ENCODE measurements at regions not wholly inside any gene's neighbourhood (a gene's known extent, or its start where the extent isn't known, plus 50 kb on each side); places are given as distances from the start of the nearest gene placed in this dataset.

DNA sequence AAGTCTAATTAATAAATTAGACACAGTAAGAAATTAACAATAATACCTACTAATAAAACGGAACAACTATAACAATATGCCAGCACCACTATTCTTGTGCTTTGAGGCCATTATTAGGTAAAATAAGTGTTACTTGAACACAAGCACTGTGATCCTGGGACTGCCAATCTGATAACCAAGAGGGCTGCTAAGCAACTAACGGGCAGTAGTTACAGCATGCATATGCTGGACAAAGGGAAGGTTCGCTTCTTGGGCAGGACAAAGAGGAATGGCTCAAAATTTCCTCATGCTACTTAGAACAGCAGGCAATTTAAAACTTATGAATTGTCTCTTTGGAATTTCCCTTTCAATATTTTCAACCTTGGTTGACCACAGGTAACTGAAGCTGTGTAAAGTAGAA is 718.6 kb downstream of the SORCS3 start:
- H3K9me3 ChIP-seq, result no peaks in the 10 kb centered on the region
- DNase-seq (ENCODE audit: low read depth in 1 of 2, low spot score in 1 of 2) (no peak), FAIRE-seq (no peak), ATAC-seq (no peak)
- H3K4me3 ChIP-seq, result no peak overlapping the region
- WGBS (ENCODE audit: missing lambda C conversion rate), result 7% methylated on average over 3 of the region's 3 CpGs
- CTCF ChIA-PET, result no interaction called here
- H3K27ac ChIP-seq, result no peak overlapping the region
- POLR2A ChIA-PET, result no interaction called here
- H3K4me2 ChIP-seq, result no peak overlapping the region
- no peaks in the 10 kb centered on the region for H3K4me1 ChIP-seq
- TF ChIP-seq HOXB13 (CRISPR knock-in tag; IDR thresholded peaks at IDR 0.05; ENCODE audit: low read depth) (no peak), SMC3 (IDR thresholded peaks at IDR 0.05) (no peak), KDM1A (IDR thresholded peaks at IDR 0.05; ENCODE audit: low read depth) (no peak), HEYL (CRISPR knock-in tag; IDR thresholded peaks at IDR 0.05) (no peak), EHMT2 (IDR thresholded peaks at IDR 0.05; ENCODE audit: low read depth) (no peak), ZC3H11A (IDR thresholded peaks at IDR 0.05) (no peak), CHD2 (IDR thresholded peaks at IDR 0.05; ENCODE audit: low read length, partially characterized antibody) (no peak), MAZ (IDR thresholded peaks at IDR 0.05; ENCODE audit: borderline replicate concordance, low read depth, low read length) (no peak)
- TF ChIP-seq, protein P1, sequence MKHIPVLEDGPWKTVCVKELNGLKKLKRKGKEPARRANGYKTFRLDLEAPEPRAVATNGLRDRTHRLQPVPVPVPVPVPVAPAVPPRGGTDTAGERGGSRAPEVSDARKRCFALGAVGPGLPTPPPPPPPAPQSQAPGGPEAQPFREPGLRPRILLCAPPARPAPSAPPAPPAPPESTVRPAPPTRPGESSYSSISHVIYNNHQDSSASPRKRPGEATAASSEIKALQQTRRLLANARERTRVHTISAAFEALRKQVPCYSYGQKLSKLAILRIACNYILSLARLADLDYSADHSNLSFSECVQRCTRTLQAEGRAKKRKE (CRISPR knock-in tag; IDR thresholded peaks at IDR 0.05; ENCODE audit: low read depth), result no peak
- TF ChIP-seq, protein P2, sequence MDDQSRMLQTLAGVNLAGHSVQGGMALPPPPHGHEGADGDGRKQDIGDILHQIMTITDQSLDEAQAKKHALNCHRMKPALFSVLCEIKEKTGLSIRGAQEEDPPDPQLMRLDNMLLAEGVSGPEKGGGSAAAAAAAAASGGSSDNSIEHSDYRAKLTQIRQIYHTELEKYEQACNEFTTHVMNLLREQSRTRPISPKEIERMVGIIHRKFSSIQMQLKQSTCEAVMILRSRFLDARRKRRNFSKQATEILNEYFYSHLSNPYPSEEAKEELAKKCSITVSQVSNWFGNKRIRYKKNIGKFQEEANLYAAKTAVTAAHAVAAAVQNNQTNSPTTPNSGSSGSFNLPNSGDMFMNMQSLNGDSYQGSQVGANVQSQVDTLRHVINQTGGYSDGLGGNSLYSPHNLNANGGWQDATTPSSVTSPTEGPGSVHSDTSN (IDR thresholded peaks at IDR 0.05), result no peak

GRCh38 chr10:105358911-105359310 is 717.8 kb downstream of the SORCS3 start:
- CTCF ChIA-PET, result no interaction called here
- Histone ChIP-seq H3K9me3 (no peaks in the 10 kb centered on the region), H3K4me3 (no peak overlapping the region), H3K4me2 (no peak overlapping the region), H3K4me1 (no peaks in the 10 kb centered on the region), H3K27ac (no peak overlapping the region)
- DNase-seq (ENCODE audit: low read depth in 1 of 2, low spot score in 1 of 2), result no peak
- TF ChIP-seq RCOR1 (IDR thresholded peaks at IDR 0.05; ENCODE audit: low read depth, low read length), result no peak
- TF ChIP-seq KDM5A (IDR thresholded peaks at IDR 0.05), result no peak
- no peak for TF ChIP-seq POLR2AphosphoS2 (conservative IDR thresholded peaks at IDR 0.05; ENCODE audit: low read length)
- no peak for TF ChIP-seq CHD2 (IDR thresholded peaks at IDR 0.05; ENCODE audit: low read length, partially characterized antibody)
- TF ChIP-seq CHD4 (IDR thresholded peaks at IDR 0.05; ENCODE audit: borderline replicate concordance), result no peak
- no peak for TF ChIP-seq MYC (IDR thresholded peaks at IDR 0.05; ENCODE audit: borderline replicate concordance, low read length)
- WGBS (ENCODE audit: missing lambda C conversion rate), result 0% methylated on average over 2 of the region's 2 CpGs
- POLR2A ChIA-PET, result no interaction called here
- FAIRE-seq, result no peak
- ATAC-seq, result no peak

GRCh38 chr10:105356626-105357025 is 715.5 kb downstream of the SORCS3 start:
- 0% methylated on average over 2 of the region's 2 CpGs for WGBS (ENCODE audit: missing lambda C conversion rate)
- CTCF ChIA-PET, result no interaction called here
- ATAC-seq, result no peak

More at GRCh38 chr10:105356626-105357025, 715.5 kb downstream of the SORCS3 start:
- TF ChIP-seq ZNF302 (CRISPR knock-in tag; IDR thresholded peaks at IDR 0.05), result no peak
- no peak for TF ChIP-seq CHD2 (IDR thresholded peaks at IDR 0.05; ENCODE audit: low read length, partially characterized antibody)
- no peak for TF ChIP-seq EHMT2 (IDR thresholded peaks at IDR 0.05; ENCODE audit: low read depth)
- no peak for TF ChIP-seq HDAC2 (IDR thresholded peaks at IDR 0.05)
- TF ChIP-seq MAZ (IDR thresholded peaks at IDR 0.05; ENCODE audit: borderline replicate concordance, low read depth, low read length), result no peak
- no peak for TF ChIP-seq TP53 (CRISPR knock-in tag; IDR thresholded peaks at IDR 0.05)
- TF ChIP-seq MAX (IDR thresholded peaks at IDR 0.05), result no peak
- no peak for TF ChIP-seq RAD21 (conservative IDR thresholded peaks at IDR 0.05 in 1 of 2, IDR thresholded peaks at IDR 0.05 in 1 of 2)
- TF ChIP-seq MYC (IDR thresholded peaks at IDR 0.05; ENCODE audit: borderline replicate concordance, low read length), result no peak
- no peak for TF ChIP-seq SREBF2 (IDR thresholded peaks at IDR 0.05)
- no peak for TF ChIP-seq JUNB (IDR thresholded peaks at IDR 0.05)
- TF ChIP-seq, protein P3, sequence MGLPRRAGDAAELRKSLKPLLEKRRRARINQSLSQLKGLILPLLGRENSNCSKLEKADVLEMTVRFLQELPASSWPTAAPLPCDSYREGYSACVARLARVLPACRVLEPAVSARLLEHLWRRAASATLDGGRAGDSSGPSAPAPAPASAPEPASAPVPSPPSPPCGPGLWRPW (IDR thresholded peaks at IDR 0.05), result no peak
- no peak for TF ChIP-seq POLR2AphosphoS2 (conservative IDR thresholded peaks at IDR 0.05; ENCODE audit: low read length)
- no peak for TF ChIP-seq NFE2L2 (conservative IDR thresholded peaks at IDR 0.05; ENCODE audit: low read length)
- TF ChIP-seq, protein P4, sequence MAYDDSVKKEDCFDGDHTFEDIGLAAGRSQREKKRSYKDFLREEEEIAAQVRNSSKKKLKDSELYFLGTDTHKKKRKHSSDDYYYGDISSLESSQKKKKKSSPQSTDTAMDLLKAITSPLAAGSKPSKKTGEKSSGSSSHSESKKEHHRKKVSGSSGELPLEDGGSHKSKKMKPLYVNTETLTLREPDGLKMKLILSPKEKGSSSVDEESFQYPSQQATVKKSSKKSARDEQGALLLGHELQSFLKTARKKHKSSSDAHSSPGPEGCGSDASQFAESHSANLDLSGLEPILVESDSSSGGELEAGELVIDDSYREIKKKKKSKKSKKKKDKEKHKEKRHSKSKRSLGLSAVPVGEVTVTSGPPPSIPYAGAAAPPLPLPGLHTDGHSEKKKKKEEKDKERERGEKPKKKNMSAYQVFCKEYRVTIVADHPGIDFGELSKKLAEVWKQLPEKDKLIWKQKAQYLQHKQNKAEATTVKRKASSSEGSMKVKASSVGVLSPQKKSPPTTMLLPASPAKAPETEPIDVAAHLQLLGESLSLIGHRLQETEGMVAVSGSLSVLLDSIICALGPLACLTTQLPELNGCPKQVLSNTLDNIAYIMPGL (CRISPR knock-in tag; IDR thresholded peaks at IDR 0.05; ENCODE audit: borderline replicate concordance), result no peak
- TF ChIP-seq, protein P5, sequence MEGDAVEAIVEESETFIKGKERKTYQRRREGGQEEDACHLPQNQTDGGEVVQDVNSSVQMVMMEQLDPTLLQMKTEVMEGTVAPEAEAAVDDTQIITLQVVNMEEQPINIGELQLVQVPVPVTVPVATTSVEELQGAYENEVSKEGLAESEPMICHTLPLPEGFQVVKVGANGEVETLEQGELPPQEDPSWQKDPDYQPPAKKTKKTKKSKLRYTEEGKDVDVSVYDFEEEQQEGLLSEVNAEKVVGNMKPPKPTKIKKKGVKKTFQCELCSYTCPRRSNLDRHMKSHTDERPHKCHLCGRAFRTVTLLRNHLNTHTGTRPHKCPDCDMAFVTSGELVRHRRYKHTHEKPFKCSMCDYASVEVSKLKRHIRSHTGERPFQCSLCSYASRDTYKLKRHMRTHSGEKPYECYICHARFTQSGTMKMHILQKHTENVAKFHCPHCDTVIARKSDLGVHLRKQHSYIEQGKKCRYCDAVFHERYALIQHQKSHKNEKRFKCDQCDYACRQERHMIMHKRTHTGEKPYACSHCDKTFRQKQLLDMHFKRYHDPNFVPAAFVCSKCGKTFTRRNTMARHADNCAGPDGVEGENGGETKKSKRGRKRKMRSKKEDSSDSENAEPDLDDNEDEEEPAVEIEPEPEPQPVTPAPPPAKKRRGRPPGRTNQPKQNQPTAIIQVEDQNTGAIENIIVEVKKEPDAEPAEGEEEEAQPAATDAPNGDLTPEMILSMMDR (IDR thresholded peaks at IDR 0.05), result no peak
- Histone ChIP-seq H3K4me1 (no peaks in the 10 kb centered on the region), H3K4me2 (no peak overlapping the region), H3K9me3 (no peaks in the 10 kb centered on the region), H3K4me3 (no peak overlapping the region), H3K27ac (no peak overlapping the region)
- FAIRE-seq (no peak), DNase-seq (ENCODE audit: low read depth in 1 of 2, low spot score in 1 of 2) (no peak)
- POLR2A ChIA-PET, result no interaction called here
